ENCODE measurements at regions not wholly inside any gene's neighbourhood (a gene's known extent, or its start where the extent isn't known, plus 50 kb on each side); places are given as distances from the start of the nearest gene placed in this dataset.

GRCh38 chr1:94731891-94732290 is 88.3 kb upstream of the SLC44A3 start:
- no peak overlapping the region for H3K27ac ChIP-seq
- TF ChIP-seq CTCF (conservative IDR thresholded peaks at IDR 0.05), result no peak

GRCh38 chr1:94730450-94730849 is 89.7 kb upstream of the SLC44A3 start:
- H3K27ac ChIP-seq, result no peak overlapping the region
- no peak for TF ChIP-seq CTCF (conservative IDR thresholded peaks at IDR 0.05)

GRCh38 chr1:94729267-94729666 is 90.9 kb upstream of the SLC44A3 start:
- TF ChIP-seq CTCF (conservative IDR thresholded peaks at IDR 0.05), result no peak

GRCh38 chr1:94727846-94728715 is 92.1 kb upstream of the SLC44A3 start:
- H3K27ac ChIP-seq, result no peak overlapping the region
- no peak for TF ChIP-seq CTCF (conservative IDR thresholded peaks at IDR 0.05)

More at GRCh38 chr1:94729267-94729666, 90.9 kb upstream of the SLC44A3 start:
- H3K27ac ChIP-seq, result no peak overlapping the region

- no peak for TF ChIP-seq CTCF (conservative IDR thresholded peaks at IDR 0.05)
- H3K27ac ChIP-seq, result no peak overlapping the region
Measured at GRCh38 chr1:94726981-94727685, 93.0 kb upstream of the SLC44A3 start.

GRCh38 chr1:94725566-94725965 is 94.6 kb upstream of the SLC44A3 start:
- no peak for TF ChIP-seq CTCF (conservative IDR thresholded peaks at IDR 0.05)
- no peak overlapping the region for H3K27ac ChIP-seq

- H3K27ac ChIP-seq, result no peak overlapping the region
- no peak for TF ChIP-seq CTCF (conservative IDR thresholded peaks at IDR 0.05)
Measured at GRCh38 chr1:94723894-94724293, 96.3 kb upstream of the SLC44A3 start.

All from VCaP (cell line).